ENCODE measurements at regions not wholly inside any gene's neighbourhood (a gene's known extent, or its start where the extent isn't known, plus 50 kb on each side); places are given as distances from the start of the nearest gene placed in this dataset.

GRCh38 chr12:71268598-71269280, 110.9 kb upstream of the TSPAN8 start:
- Histone ChIP-seq H3K9ac (ENCODE audit: low read length) (no peak overlapping the region), H3K36me3 (ENCODE audit: control insufficient read depth in 1 of 2, insufficient read depth in 2 of 2, low read length in 2 of 2) (no peaks in the 10 kb centered on the region), H3K79me2 (ENCODE audit: insufficient read depth, low read length) (no peaks in the 10 kb centered on the region), H3K27me3 (ENCODE audit: insufficient read depth, low read length) (no peaks in the 10 kb centered on the region), H3K9me3 (ENCODE audit: control insufficient read depth in 1 of 2, insufficient read depth in 1 of 2, low read depth in 1 of 2, low read length in 2 of 2) (no peaks in the 10 kb centered on the region), H3K4me3 (replicated peaks in 1 of 2; ENCODE audit: low read depth in 1 of 2, low read length in 2 of 2) (no peak overlapping the region), H3K9me2 (ENCODE audit: insufficient read depth) (no peaks in the 10 kb centered on the region), H3K4me2 (ENCODE audit: low read length) (no peak overlapping the region), H3K4me1 (ENCODE audit: control insufficient read depth in 1 of 2, insufficient read depth in 2 of 2, low read length in 2 of 2) (no peaks in the 10 kb centered on the region), H4K20me1 (ENCODE audit: insufficient read depth) (no peaks in the 10 kb centered on the region), H2AFZ (ENCODE audit: low read depth, low read length, poor library complexity, severe bottlenecking) (no peak overlapping the region), H3K27ac (ENCODE audit: low read depth, low read length) (no peak overlapping the region)
- CTCF ChIA-PET, result no interaction called here
- POLR2A ChIA-PET, result no interaction called here
- no TSS peak for BruUV-seq (replicated peaks)
- RAD21 ChIA-PET (ENCODE audit: low non-redundant PET in 1 of 2, low total read pairs in 2 of 2, uncharacterized antibody in 2 of 2, unreplicated experiment in 2 of 2), result no interaction called here
- intact Hi-C loops (cut with micrococcal nuclease), result no loop called here
- no peak for ATAC-seq
- DNase-seq (ENCODE audit: low read depth, low spot score), result no peak
- no peak for TF ChIP-seq EZH2phosphoT487 (IDR thresholded peaks at IDR 0.05; ENCODE audit: borderline replicate concordance)
- TF ChIP-seq SRF (IDR thresholded peaks at IDR 0.05; ENCODE audit: low read depth), result no peak
- no peak for TF ChIP-seq REST (IDR thresholded peaks at IDR 0.05; ENCODE audit: low read depth)
- TF ChIP-seq ELF1 (IDR thresholded peaks at IDR 0.05; ENCODE audit: borderline replicate concordance, low read depth), result no peak
- no peak for TF ChIP-seq POLR2AphosphoS5 (IDR thresholded peaks at IDR 0.05; ENCODE audit: low read depth, low read length)
- no peak for TF ChIP-seq MAX (IDR thresholded peaks at IDR 0.05)
- TF ChIP-seq ZNF274 (IDR thresholded peaks at IDR 0.05; ENCODE audit: low read depth, low read length), result no peak

Data from HCT116 (cell line).